Ovary (tissue), 3 donors: ENCODE measurements at regions not wholly inside any gene's neighbourhood (a gene's known extent, or its start where the extent isn't known, plus 50 kb on each side); places are given as distances from the start of the nearest gene placed in this dataset.

Experiments
- POLR2A ChIP-seq: fragments of 450-650 bp; IDR thresholded peaks from one replicate; pipeline ENCODE4 v1.6.1; 2017; ENCODE audit warnings: antibody characterized with exemption, mild to moderate bottlenecking, moderate library complexity
- TF ChIP-seq, protein P1 (sequence below), 3 donors: fragments of 450-650 bp in 2 of 3; fragments of 200-600 bp in 1 of 3; IDR thresholded peaks; one replicate each; pipeline versions ENCODE4 v1.5.1 to v1.8.0; 2016 to 2022; ENCODE audit warnings: antibody characterized with exemption in 3 of 3, mild to moderate bottlenecking in 1 of 3
- donor health status: DM: no; HTN: no; CAD: no.

DNA sequence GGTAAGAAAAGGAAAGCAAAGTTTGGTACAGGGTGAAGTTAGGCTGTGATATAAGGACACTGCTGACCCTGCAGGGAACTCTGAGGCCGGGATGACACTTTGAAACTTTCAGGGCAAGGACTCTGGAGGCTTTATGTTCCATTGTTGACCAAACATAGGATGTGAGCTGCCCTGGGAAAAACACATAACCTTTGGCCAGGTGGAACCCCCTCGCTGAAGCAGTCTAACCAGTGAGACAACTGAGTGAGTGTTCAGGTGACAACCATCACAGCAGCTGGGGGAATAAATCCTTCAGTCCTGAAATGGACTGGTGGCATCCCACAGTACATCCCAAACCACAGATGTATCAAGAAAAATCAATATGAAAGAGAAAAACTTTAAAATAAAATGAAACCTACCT lies 280.9 kb upstream of the CDH2 start:
- TF ChIP-seq POLR2A, result no peak
- TF ChIP-seq, protein P1, sequence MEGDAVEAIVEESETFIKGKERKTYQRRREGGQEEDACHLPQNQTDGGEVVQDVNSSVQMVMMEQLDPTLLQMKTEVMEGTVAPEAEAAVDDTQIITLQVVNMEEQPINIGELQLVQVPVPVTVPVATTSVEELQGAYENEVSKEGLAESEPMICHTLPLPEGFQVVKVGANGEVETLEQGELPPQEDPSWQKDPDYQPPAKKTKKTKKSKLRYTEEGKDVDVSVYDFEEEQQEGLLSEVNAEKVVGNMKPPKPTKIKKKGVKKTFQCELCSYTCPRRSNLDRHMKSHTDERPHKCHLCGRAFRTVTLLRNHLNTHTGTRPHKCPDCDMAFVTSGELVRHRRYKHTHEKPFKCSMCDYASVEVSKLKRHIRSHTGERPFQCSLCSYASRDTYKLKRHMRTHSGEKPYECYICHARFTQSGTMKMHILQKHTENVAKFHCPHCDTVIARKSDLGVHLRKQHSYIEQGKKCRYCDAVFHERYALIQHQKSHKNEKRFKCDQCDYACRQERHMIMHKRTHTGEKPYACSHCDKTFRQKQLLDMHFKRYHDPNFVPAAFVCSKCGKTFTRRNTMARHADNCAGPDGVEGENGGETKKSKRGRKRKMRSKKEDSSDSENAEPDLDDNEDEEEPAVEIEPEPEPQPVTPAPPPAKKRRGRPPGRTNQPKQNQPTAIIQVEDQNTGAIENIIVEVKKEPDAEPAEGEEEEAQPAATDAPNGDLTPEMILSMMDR (IDR thresholded peaks at IDR 0.05), result no peak
